Ishikawa (cell line): ENCODE measurements at regions not wholly inside any gene's neighbourhood (a gene's known extent, or its start where the extent isn't known, plus 50 kb on each side); places are given as distances from the start of the nearest gene placed in this dataset.
A peak's percentile ranks its signal among the peaks of the same experiment; 100 is the strongest.

Experiments used
- EP300 ChIP-seq: IDR thresholded peaks from 2 replicates; pipeline ENCODE4 v1.6.1; 2012; ENCODE audit warnings: borderline replicate concordance
- FOXM1 ChIP-seq: IDR thresholded peaks from 2 replicates; pipeline ENCODE4 v1.6.1; 2012; ENCODE audit warnings: low read depth, borderline replicate concordance
- RAD21 ChIP-seq: IDR thresholded peaks from 2 replicates; pipeline ENCODE4 v1.6.1; 2012; ENCODE audit warnings: low read depth
- REST ChIP-seq: IDR thresholded peaks from 2 replicates; pipeline ENCODE4 v1.6.1; 2012; ENCODE audit warnings: low read depth, mild to moderate bottlenecking
- TAF1 ChIP-seq: IDR thresholded peaks from 2 replicates; pipeline ENCODE4 v1.6.1; 2012; ENCODE audit warnings: low read depth, mild to moderate bottlenecking

- no peak for TF ChIP-seq REST
- no peak for TF ChIP-seq RAD21
- peak; percentile 50 for TF ChIP-seq EP300
- TF ChIP-seq TAF1: no peak
- TF ChIP-seq FOXM1: no peak
These were observed 102.5 kb upstream of the ATP1B1 start for GRCh38 chr1:169003864-169004516.
